GM10266 (cell line): ENCODE measurements at regions not wholly inside any gene's neighbourhood (a gene's known extent, or its start where the extent isn't known, plus 50 kb on each side); places are given as distances from the start of the nearest gene placed in this dataset.

Experiments used
- DNase-seq: peaks from one replicate; pipeline ENCODE4 v3.0.0; 2012; ENCODE audit errors: extremely low spot score
- TF ChIP-seq, protein P1 (sequence below): IDR thresholded peaks from 2 replicates; pipeline ENCODE4 v1.5.1; 2012; ENCODE audit warnings: mild to moderate bottlenecking, low read depth; ENCODE audit not compliant: control insufficient read depth, insufficient read depth; ENCODE audit errors: missing control alignments

DNA sequence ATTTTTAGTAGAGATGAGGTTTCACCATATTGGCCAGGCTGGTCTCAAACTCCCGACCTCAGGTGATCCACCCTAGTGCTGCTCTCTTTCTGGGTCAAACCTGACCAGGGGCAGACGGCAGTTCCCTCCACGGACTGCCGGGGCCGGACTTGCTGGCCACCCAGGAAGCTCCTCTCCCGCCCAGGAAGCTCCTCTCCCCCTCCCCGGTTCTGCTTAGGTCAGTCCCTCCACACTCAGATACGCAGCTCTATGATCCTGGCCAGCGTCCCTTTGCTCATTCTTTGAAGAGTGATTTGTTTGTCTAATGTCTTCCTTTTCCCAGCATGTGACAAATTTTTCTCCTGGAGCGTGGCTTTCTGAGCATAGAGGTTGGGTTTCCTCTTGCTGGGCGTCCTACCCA, 125.3 kb upstream of the B3GAT1 start:
- TF ChIP-seq, protein P1, sequence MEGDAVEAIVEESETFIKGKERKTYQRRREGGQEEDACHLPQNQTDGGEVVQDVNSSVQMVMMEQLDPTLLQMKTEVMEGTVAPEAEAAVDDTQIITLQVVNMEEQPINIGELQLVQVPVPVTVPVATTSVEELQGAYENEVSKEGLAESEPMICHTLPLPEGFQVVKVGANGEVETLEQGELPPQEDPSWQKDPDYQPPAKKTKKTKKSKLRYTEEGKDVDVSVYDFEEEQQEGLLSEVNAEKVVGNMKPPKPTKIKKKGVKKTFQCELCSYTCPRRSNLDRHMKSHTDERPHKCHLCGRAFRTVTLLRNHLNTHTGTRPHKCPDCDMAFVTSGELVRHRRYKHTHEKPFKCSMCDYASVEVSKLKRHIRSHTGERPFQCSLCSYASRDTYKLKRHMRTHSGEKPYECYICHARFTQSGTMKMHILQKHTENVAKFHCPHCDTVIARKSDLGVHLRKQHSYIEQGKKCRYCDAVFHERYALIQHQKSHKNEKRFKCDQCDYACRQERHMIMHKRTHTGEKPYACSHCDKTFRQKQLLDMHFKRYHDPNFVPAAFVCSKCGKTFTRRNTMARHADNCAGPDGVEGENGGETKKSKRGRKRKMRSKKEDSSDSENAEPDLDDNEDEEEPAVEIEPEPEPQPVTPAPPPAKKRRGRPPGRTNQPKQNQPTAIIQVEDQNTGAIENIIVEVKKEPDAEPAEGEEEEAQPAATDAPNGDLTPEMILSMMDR, result no peak
- DNase-seq, result no peak

DNA sequence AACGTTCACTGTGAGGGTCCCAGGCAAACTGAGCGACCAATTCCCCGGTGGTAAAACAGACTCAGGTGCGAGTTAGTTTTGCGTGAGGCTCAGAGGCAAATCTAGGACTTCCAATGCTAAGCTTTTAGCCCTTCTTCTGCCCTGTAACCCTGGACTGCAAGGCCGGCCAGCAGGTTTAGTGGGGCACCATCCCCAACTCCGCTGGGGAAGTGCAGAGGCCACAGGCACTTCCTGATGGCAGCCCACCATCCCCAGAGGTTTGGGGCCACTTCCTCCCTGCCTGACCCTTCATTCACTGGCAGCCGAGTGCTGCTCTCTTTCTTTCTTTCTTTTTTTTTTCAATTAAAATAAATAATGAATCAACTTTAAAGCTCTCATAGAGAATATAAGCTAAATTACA, 124.6 kb upstream of the B3GAT1 start:
- no peak for DNase-seq
- TF ChIP-seq, protein P1, result no peak

DNA sequence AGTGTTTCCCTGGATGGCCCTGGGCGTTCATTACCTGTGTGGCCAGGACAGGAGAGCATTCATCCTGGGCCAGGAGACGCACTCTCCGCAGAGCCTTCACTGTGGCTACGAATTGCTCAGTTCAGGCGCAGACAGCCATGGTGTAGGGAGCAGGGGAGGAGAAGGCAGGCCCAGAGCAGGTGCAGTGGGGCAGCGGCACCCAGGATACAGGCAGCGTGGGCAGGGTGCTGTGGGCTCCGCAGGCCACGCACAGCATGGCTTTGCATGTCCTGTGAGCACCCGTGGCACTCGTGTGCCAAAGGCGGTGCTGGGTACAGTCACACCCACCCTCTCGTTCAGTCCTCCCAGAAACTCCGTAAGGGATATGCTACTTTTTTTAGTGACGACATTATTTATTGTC, 124.2 kb upstream of the B3GAT1 start:
- TF ChIP-seq, protein P1, result no peak
- no peak for DNase-seq

DNA sequence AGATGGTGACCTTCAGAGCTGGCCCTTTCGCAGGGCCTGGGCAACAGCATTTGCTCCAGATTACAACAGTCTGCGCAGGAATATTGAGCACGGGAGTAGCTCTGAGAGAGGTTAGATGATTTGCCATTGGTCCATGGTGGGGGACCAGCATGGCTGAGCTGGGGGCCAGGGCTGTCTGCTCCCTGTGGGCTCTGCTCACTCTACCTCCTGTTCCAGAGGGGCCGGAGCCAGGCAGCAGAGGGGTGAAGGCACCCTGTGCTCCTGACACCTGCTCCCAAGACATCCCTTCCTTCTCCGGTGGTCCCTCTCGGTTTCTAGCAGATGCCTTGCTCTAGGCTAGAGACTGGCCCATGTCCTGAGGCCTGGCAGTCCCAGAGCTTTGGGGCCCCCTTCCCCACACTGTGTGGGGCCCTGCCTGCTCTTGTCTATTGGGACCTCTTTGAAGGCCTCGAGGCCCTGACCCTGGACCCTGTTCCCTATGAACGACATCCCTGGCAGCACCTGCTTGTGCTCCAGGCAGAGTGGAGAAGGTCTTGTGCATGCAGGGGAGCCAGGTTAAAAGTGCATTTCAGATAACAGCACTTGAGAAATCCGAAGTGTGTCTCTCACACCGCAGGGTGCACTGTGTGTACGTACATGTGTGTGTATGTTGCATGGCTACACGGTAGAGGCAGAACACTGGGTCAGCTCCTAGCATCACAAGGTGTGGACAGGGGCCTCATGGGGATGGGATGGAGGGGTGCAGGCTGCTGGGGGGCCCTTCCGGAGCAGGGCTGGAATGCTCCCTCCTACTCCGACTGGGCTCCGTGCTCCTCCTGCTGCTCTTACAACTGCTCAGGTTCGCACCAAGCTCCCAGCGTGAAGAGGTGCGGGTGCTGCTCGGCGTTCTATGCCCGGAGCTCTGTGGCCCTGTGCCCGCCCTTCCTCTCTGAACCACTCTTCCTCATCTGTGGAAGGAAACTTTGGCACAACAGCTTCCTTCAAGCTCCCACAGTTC, 123.3 kb upstream of the B3GAT1 start:
- TF ChIP-seq, protein P1, result no peak
- no peak for DNase-seq

DNA sequence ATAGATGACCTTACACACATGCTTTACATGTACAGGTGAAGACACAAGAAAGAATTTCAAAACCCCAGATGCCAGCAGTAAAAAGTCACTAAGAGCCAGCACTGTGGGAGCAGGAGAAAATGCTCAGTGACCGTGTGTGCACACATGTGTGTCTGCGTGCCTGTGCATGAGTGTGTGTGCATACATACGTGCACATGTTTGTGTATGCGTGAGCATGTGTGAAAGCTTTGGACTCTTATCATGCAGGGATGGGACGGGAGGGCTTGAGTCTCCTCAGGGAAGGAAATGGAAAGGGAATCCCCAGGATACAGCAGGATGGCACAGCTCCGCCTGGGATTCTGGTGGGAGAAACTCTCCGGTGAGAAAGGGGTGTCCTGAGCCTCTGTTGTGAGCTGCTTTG, 121.5 kb upstream of the B3GAT1 start:
- TF ChIP-seq, protein P1, result no peak
- DNase-seq, result no peak

DNA sequence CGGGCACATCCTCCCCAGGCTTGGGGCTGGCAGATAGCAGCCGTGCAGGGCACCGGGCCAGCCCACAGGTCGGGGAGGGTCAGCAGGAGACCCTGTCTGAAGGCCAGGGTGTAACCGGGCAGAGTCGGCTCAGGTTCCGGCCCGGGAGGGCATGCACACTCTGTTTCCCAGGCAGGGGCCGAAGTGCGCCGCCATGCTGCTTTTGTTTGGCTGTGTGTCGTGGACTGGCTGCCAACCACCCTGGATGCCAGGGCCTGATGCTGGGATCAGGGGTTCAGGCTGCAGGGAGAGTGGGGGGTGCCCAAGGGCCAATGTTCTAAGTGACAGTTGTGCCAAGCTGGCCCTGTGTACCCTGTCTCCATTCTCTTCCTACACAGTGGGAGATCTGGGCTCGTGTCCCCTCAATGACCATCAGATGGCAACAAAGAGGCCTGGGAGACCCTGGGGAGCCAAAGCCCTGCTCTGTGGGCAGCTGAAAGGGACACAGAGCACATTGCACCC, 120.9 kb upstream of the B3GAT1 start:
- TF ChIP-seq, protein P1, result no peak
- no peak for DNase-seq

DNA sequence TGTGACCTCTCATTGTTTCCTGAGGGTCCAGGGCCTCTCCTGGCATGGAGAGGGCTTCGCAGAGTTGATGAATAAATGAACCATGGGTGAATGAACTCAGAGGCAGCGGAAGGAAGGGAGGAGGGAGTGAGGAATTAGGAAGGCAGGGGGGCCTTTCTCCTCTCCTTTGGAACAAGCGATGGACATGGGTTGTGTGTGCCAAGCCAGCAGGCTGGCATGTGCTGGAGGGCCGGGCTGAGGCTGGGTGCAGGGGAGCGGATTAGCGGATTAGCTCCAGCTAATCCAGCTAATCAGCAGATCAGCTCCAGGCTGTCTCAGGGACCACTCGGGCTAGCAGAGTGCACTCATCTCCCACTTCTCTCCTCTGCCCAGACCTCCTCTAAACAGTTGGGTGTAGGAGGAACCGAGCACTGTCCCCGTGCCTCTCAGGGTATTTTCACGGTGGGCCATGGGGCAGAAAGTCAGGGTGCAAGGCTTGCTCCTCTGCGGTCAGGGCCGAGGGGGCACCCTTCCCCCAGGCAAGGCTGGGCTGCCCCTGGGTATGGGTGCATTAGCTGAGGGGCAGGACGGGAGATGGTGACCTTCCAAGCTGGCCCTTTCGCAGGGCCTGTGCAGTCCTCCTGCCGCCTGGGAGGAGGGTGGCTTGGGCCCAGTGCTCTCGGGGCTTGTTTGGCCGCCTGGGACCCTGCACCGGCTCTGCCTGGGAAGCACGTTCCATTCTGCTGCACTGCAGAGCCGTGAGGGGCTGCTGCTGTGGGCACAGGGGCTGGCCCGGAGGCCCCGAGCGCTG, 120.3 kb upstream of the B3GAT1 start:
- DNase-seq, result no peak
- TF ChIP-seq, protein P1, result no peak
